ENCODE measurements at regions not wholly inside any gene's neighbourhood (a gene's known extent, or its start where the extent isn't known, plus 50 kb on each side); places are given as distances from the start of the nearest gene placed in this dataset.

GRCh38 chr3:181379278-181379677, 332.4 kb upstream of the SOX2 start:
- 94% methylated on average over 5 of the region's 5 CpGs; no CpG with 5 or more reads in 1 of the 2 experiments for WGBS, 2 experiments (ENCODE audit: extremely low coverage in 1 of 2, insufficient coverage in 1 of 2, insufficient read length in 1 of 2, insufficient replicate concordance in 2 of 2, low coverage in 1 of 2, low lambda C conversion rate in 2 of 2, missing lambda C conversion rate in 1 of 2)
- CTCF ChIA-PET (ENCODE audit: partially characterized antibody): interaction anchor here (1.6 kb wide), 1 partner anchor 14 kb away, joined by 3 read pairs; no protein-coding TSS in a partner anchor
- H4K91ac ChIP-seq (replicated peaks; ENCODE audit: insufficient read length, low read length): no peak overlapping the region

More at GRCh38 chr3:181379278-181379677, 332.4 kb upstream of the SOX2 start:
- no peak overlapping the region for H4K5ac ChIP-seq (ENCODE audit: insufficient read length, low read depth, low read length)
- no peaks in the 10 kb centered on the region for H4K20me1 ChIP-seq (replicated peaks in 1 of 2; ENCODE audit: control insufficient read depth in 1 of 2, insufficient read depth in 2 of 2, low read length in 2 of 2)
- H3K4me2 ChIP-seq (ENCODE audit: insufficient read depth in 1 of 2, low read depth in 2 of 2, low read length in 2 of 2): no peak overlapping the region
- POLR2A ChIA-PET (ENCODE audit: partially characterized antibody): no interaction called here
- no peaks in the 10 kb centered on the region for H3K79me1 ChIP-seq (ENCODE audit: low read depth, low read length)
- H3K56ac ChIP-seq (replicated peaks; ENCODE audit: insufficient read length, low read depth, low read length): no peak overlapping the region
- FAIRE-seq: no peak
- no peaks in the 10 kb centered on the region for H3K23me2 ChIP-seq (ENCODE audit: low read depth, low read length)
- H3K23ac ChIP-seq (ENCODE audit: insufficient read length): no peak overlapping the region
- no peak overlapping the region for H2AFZ ChIP-seq (ENCODE audit: low read length)
- TF ChIP-seq TAF7 (optimal IDR thresholded peaks at IDR 0.05; ENCODE audit: borderline replicate concordance, low read depth, low read length) (no peak), TEAD4 (IDR thresholded peaks at IDR 0.05; ENCODE audit: low read depth, low read length) (no peak), EP300 (IDR thresholded peaks at IDR 0.05; ENCODE audit: borderline replicate concordance in 1 of 2, low read depth in 2 of 2, low read length in 2 of 2) (no peak), CHD1 (IDR thresholded peaks at IDR 0.05; ENCODE audit: low read depth, low read length) (no peak), NRF1 (IDR thresholded peaks at IDR 0.05; ENCODE audit: low read depth, low read length) (no peak), RNF2 (IDR thresholded peaks at IDR 0.05; ENCODE audit: borderline replicate concordance, low read depth, low read length, missing control alignments, poor library complexity, severe bottlenecking) (no peak), KDM1A (IDR thresholded peaks at IDR 0.05; ENCODE audit: borderline replicate concordance, low read length) (no peak), KDM4A (IDR thresholded peaks at IDR 0.05; ENCODE audit: low read depth, low read length, severe bottlenecking) (no peak), SAP30 (IDR thresholded peaks at IDR 0.05; ENCODE audit: insufficient read depth, insufficient replicate concordance, low read length) (no peak), BRCA1 (IDR thresholded peaks at IDR 0.05; ENCODE audit: low read depth, low read length) (no peak), KDM5A (IDR thresholded peaks at IDR 0.05; ENCODE audit: low read length) (no peak), EZH2 (IDR thresholded peaks at IDR 0.05; ENCODE audit: low read depth, low read length, severe bottlenecking) (no peak)
- TF ChIP-seq, protein P1, sequence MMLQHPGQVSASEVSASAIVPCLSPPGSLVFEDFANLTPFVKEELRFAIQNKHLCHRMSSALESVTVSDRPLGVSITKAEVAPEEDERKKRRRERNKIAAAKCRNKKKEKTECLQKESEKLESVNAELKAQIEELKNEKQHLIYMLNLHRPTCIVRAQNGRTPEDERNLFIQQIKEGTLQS (IDR thresholded peaks at IDR 0.05; ENCODE audit: insufficient read depth, low read depth, low read length): no peak
- no peaks in the 10 kb centered on the region for H3K79me2 ChIP-seq (ENCODE audit: control insufficient read depth in 1 of 2, insufficient read depth in 2 of 2, low read length in 2 of 2)
- H2BK120ac ChIP-seq (replicated peaks; ENCODE audit: low read depth, low read length): no peak overlapping the region
- H3K4me3 ChIP-seq (ENCODE audit: extremely low read depth in 1 of 4, insufficient read depth in 2 of 4, low read depth in 3 of 4, low read length in 4 of 4): no peak overlapping the region
- H3K14ac ChIP-seq (ENCODE audit: insufficient read length): no peak overlapping the region
- no peak overlapping the region for H3K4ac ChIP-seq (replicated peaks; ENCODE audit: insufficient read length, low read depth, low read length)
- DNase-seq (ENCODE audit: low read depth in 1 of 2, low spot score in 2 of 2): no peak
- H2BK20ac ChIP-seq (ENCODE audit: low read length): no peak overlapping the region
- H3K4me1 ChIP-seq (replicated peaks in 1 of 4; ENCODE audit: control insufficient read depth in 3 of 4, insufficient read depth in 4 of 4, low read length in 3 of 4): peaks cover 2 to 9% (median 5%) of the 10 kb centered on the region in 4 experiments; a peak in 5 of 7 replicates
- no peak overlapping the region for H2BK12ac ChIP-seq (ENCODE audit: low read depth, low read length)
- no peak overlapping the region for H3K9ac ChIP-seq (replicated peaks in 1 of 4; ENCODE audit: extremely low read depth in 1 of 4, low read depth in 3 of 4, low read length in 3 of 4)
- H3K36me3 ChIP-seq (ENCODE audit: control insufficient read depth in 2 of 4, insufficient read depth in 4 of 4, low read length in 3 of 4): no peaks in the 10 kb centered on the region; a peak in 1 of 8 replicates
- H2BK15ac ChIP-seq (ENCODE audit: low read length): no peak overlapping the region
- no peak overlapping the region for H3K18ac ChIP-seq (ENCODE audit: extremely low read depth, low read length)
- no peak overlapping the region for H4K8ac ChIP-seq (ENCODE audit: extremely low read depth, insufficient read depth, low read length)
- no peak overlapping the region for H2AK5ac ChIP-seq (ENCODE audit: low read depth, low read length)
- H3K27me3 ChIP-seq (replicated peaks in 1 of 4; ENCODE audit: control insufficient read depth in 3 of 4, extremely low read depth in 1 of 4, insufficient read depth in 3 of 4, low read length in 3 of 4): no peaks in the 10 kb centered on the region
- H3K27ac ChIP-seq (ENCODE audit: low read depth, low read length): no peak overlapping the region
- H3K9me3 ChIP-seq (ENCODE audit: insufficient read depth in 2 of 2, low read depth in 1 of 2, low read length in 1 of 2): no peaks in the 10 kb centered on the region
- no peak overlapping the region for H2BK5ac ChIP-seq (ENCODE audit: low read depth, low read length)
